Loucy (cell line): ENCODE measurements at regions not wholly inside any gene's neighbourhood (a gene's known extent, or its start where the extent isn't known, plus 50 kb on each side); places are given as distances from the start of the nearest gene placed in this dataset.

Source experiments
- CTCF ChIP-seq: fragments of 200-600 bp; sonication (generic); conservative IDR thresholded peaks from 2 replicates; pipeline ENCODE4 v1.5.1; 2014; ENCODE audit warnings: mild to moderate bottlenecking, antibody characterized with exemption, low read length
- EZH2phosphoT487 ChIP-seq: fragments of 200-600 bp; IDR thresholded peaks from 2 replicates; pipeline ENCODE4 v1.6.1; 2018; ENCODE audit warnings: antibody characterized with exemption, mild to moderate bottlenecking, moderate library complexity, borderline replicate concordance

- no peak for TF ChIP-seq CTCF
- no peak for TF ChIP-seq EZH2phosphoT487
These were observed 70.8 kb upstream of the CDCA7L start for GRCh38 chr7:22016507-22016906.
